GM12878 (cell line): ENCODE measurements at regions not wholly inside any gene's neighbourhood (a gene's known extent, or its start where the extent isn't known, plus 50 kb on each side); places are given as distances from the start of the nearest gene placed in this dataset.

Experiments used
- ATAC-seq: fragments of 200-7000 bp; cut with Tn5 transposase; 3 replicates; pipeline ENCODE4 v1.9.1; 2020; ENCODE audit warnings: mild to moderate bottlenecking, moderate library complexity
- BruUV-seq: library from RNA; stranded (reverse); fragments of 400-500 nt; replicated peaks from 2 replicates; lab custom pipeline; 2021; lab: Mats Ljungman, UMichigan
- CTCF ChIA-PET: fragments of 300-600 bp; sonication (Branson Sonifier 250); formaldehyde crosslinking; extraction: SDS; loops from one replicate; lab custom pipeline; 2021; ENCODE audit warnings: inconsistent platforms; lab: Yijun Ruan, JAX
- POLR2A ChIA-PET: fragments of 350-600 bp; formaldehyde crosslinking; extraction: SDS; loops from one replicate; lab custom pipeline; 2021; ENCODE audit warnings: inconsistent platforms; lab: Charles Lee
- RAD21 ChIA-PET: fragments of 300-600 bp; sonication (Branson Sonifier 250); formaldehyde crosslinking; loops from one replicate; lab custom pipeline; 2023; ENCODE audit warnings: antibody characterized with exemption; ENCODE audit not compliant: unreplicated experiment; lab: Charles Lee
- SMC1A ChIA-PET: fragments of 300-600 bp; sonication (Branson Sonifier 250); formaldehyde crosslinking; loops from one replicate; lab custom pipeline; 2023; ENCODE audit not compliant: unreplicated experiment, uncharacterized antibody; lab: Charles Lee
- DNase-seq: peaks from one replicate; pipeline ENCODE4 v3.0.0-alpha.2; 2011; ENCODE audit warnings: low read depth, low spot score
- FAIRE-seq: peaks from 3 replicates; lab custom pipeline; 2011; peaks lifted over from hg19 to GRCh38; lab: Jason Lieb, UNC
- H2AFZ ChIP-seq: 2 replicates; pipeline ENCODE4 v1.6.0; 2011; ENCODE audit warnings: low read depth, low read length, control low read depth; ENCODE audit not compliant: control insufficient read depth
- H3K27ac ChIP-seq: 2 replicates; pipeline ENCODE4 v1.5.1; 2011; ENCODE audit warnings: control low read depth; ENCODE audit not compliant: control insufficient read depth, insufficient read depth
- H3K27me3 ChIP-seq, 2 experiments: replicated peaks in 1 of 2; 2 replicates each; pipeline versions ENCODE4 v1.6.0 to v1.6.1; 2011; ENCODE audit warnings: low read length in 1 of 2; ENCODE audit not compliant: control insufficient read depth in 2 of 2, insufficient read depth in 2 of 2
- H3K36me3 ChIP-seq, 2 experiments: 2 replicates each; pipeline ENCODE4 v1.5.1; 2011; ENCODE audit warnings: low read length in 1 of 2; ENCODE audit not compliant: control insufficient read depth in 2 of 2, insufficient read depth in 2 of 2
- H3K4me1 ChIP-seq: 2 replicates; pipeline ENCODE4 v1.6.1; 2011; ENCODE audit warnings: mild to moderate bottlenecking, low read length, moderate library complexity, mixed read lengths; ENCODE audit not compliant: control insufficient read depth, insufficient read depth
- H3K4me2 ChIP-seq: 2 replicates; pipeline ENCODE4 v1.6.0; 2011; ENCODE audit warnings: control low read depth; ENCODE audit not compliant: control insufficient read depth, insufficient read depth
- H3K4me3 ChIP-seq: fragments of 200-600 bp; sonication (generic); 2 replicates; pipeline ENCODE4 v1.5.1; 2016
- H3K79me2 ChIP-seq: 2 replicates; pipeline ENCODE4 v1.6.0; 2011; ENCODE audit warnings: low read length; ENCODE audit not compliant: control insufficient read depth, insufficient read depth
- H3K9ac ChIP-seq: 2 replicates; pipeline ENCODE4 v1.8.0; 2011; ENCODE audit warnings: low read length, control low read depth, mixed read lengths; ENCODE audit not compliant: control insufficient read depth, insufficient read depth
- H3K9me3 ChIP-seq: replicated peaks from 3 replicates; pipeline ENCODE4 v1.5.1; 2011; ENCODE audit warnings: mild to moderate bottlenecking, low read length; ENCODE audit not compliant: control insufficient read depth, insufficient read depth
- H4K20me1 ChIP-seq: 2 replicates; pipeline ENCODE4 v1.6.0; 2011; ENCODE audit not compliant: control insufficient read depth, insufficient read depth
- BCL11A ChIP-seq: IDR thresholded peaks from 2 replicates; pipeline ENCODE4 v1.6.1; 2011; ENCODE audit warnings: low read depth, low read length
- CBX3 ChIP-seq: fragments of 200-600 bp; sonication (generic); IDR thresholded peaks from 2 replicates; pipeline ENCODE4 v1.6.1; 2016; ENCODE audit warnings: low read depth, borderline replicate concordance
- CTCF ChIP-seq, 3 experiments: IDR thresholded peaks in 2 of 3; conservative IDR thresholded peaks in 1 of 3; 2 replicates each; pipeline ENCODE4 v1.5.1; 2011; ENCODE audit warnings: low read depth in 3 of 3, low read length in 3 of 3, mild to moderate bottlenecking in 3 of 3, control low read depth in 2 of 3, moderate library complexity in 2 of 3, inconsistent platforms in 1 of 3, mixed read lengths in 1 of 3; ENCODE audit not compliant: control insufficient read depth in 2 of 3, insufficient read depth in 1 of 3; ENCODE audit errors: extremely low read depth in 1 of 3
- SMAD5 ChIP-seq: IDR thresholded peaks from 2 replicates; pipeline ENCODE4 v1.6.1; 2016; ENCODE audit warnings: antibody characterized with exemption, low read depth
- WGBS: methylation state at CpG from one replicate; pipeline ENCODE4 v1.1.6; 2016; ENCODE audit warnings: low lambda C conversion rate; ENCODE audit not compliant: insufficient replicate concordance, insufficient coverage; ENCODE audit errors: missing lambda C conversion rate; 5-methylcytosine and 5-hydroxymethylcytosine counted together
- in situ Hi-C: fragments of 300-500 bp; cut with MboI; formaldehyde crosslinking; loops from 9 replicates; pipeline ENCODE4 v1.14.3; 2018; ENCODE audit warnings: mixed read lengths
- intact Hi-C: fragments of 100-400 bp; cut with micrococcal nuclease; formaldehyde crosslinking; loops from one replicate; pipeline ENCODE4 v1.14.2; 2022; ENCODE audit not compliant: unreplicated experiment
- TF ChIP-seq, protein P1 (sequence below): fragments of 150-350 bp; IDR thresholded peaks from 2 replicates; pipeline ENCODE4 v1.6.1; 2014; ENCODE audit warnings: mild to moderate bottlenecking, low read depth, low read length

GRCh38 chr3:181881749-181882148 lies 170.0 kb downstream of the SOX2 start:
- no TSS peak for BruUV-seq
- ChIA-PET POLR2A (no interaction called here), SMC1A (no interaction called here), CTCF (no interaction called here), RAD21 (no interaction called here)
- no peaks in the 10 kb centered on the region for H3K27me3 ChIP-seq
- in situ Hi-C loops (no loop called here), intact Hi-C loops (no loop called here)
- ATAC-seq (no peak), DNase-seq (no peak), FAIRE-seq (no peak)
- 3% methylated on average over 2 of the region's 2 CpGs for WGBS
- H3K4me3 ChIP-seq = no peak overlapping the region
- H3K9me3 ChIP-seq = no peaks in the 10 kb centered on the region
- H3K36me3 ChIP-seq = no peaks in the 10 kb centered on the region
- no peak overlapping the region for H3K9ac ChIP-seq
- H3K79me2 ChIP-seq = no peaks in the 10 kb centered on the region
- TF ChIP-seq SMAD5 = no peak
- TF ChIP-seq, protein P1, sequence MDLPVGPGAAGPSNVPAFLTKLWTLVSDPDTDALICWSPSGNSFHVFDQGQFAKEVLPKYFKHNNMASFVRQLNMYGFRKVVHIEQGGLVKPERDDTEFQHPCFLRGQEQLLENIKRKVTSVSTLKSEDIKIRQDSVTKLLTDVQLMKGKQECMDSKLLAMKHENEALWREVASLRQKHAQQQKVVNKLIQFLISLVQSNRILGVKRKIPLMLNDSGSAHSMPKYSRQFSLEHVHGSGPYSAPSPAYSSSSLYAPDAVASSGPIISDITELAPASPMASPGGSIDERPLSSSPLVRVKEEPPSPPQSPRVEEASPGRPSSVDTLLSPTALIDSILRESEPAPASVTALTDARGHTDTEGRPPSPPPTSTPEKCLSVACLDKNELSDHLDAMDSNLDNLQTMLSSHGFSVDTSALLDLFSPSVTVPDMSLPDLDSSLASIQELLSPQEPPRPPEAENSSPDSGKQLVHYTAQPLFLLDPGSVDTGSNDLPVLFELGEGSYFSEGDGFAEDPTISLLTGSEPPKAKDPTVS = no peak
- no peak for TF ChIP-seq CBX3
- TF ChIP-seq CTCF (IDR thresholded peaks at IDR 0.05 in 2 of 3, conservative IDR thresholded peaks at IDR 0.05 in 1 of 3; ENCODE audit: control insufficient read depth in 2 of 3, extremely low read depth in 1 of 3, insufficient read depth in 1 of 3, low read depth in 3 of 3, low read length in 3 of 3) = no peak
- TF ChIP-seq BCL11A = no peak
- H3K4me1 ChIP-seq = no peaks in the 10 kb centered on the region
- H3K4me2 ChIP-seq = no peak overlapping the region
- no peak overlapping the region for H2AFZ ChIP-seq
- H3K27ac ChIP-seq = no peak overlapping the region
- H4K20me1 ChIP-seq = no peaks in the 10 kb centered on the region
